HL-60 (cell line): ENCODE measurements at regions not wholly inside any gene's neighbourhood (a gene's known extent, or its start where the extent isn't known, plus 50 kb on each side); places are given as distances from the start of the nearest gene placed in this dataset.

Experiments
- DNase-seq, 2 experiments: peaks; one replicate each; pipeline ENCODE4 v3.0.0-alpha.2; 2010 to 2020; ENCODE audit warnings: low read depth in 1 of 2, low spot score in 1 of 2
- H3K27ac ChIP-seq: fragments of 250-450 bp; sonication (Bioruptor Pico); replicated peaks from 2 replicates; pipeline ENCODE4 v1.5.1; 2020; ENCODE audit warnings: mild to moderate bottlenecking, moderate library complexity
- H3K27me3 ChIP-seq: fragments of 250-450 bp; sonication (Bioruptor Pico); 2 replicates; pipeline ENCODE4 v1.5.1; 2021; ENCODE audit warnings: mild to moderate bottlenecking, moderate library complexity; ENCODE audit not compliant: insufficient read depth, poor library complexity, severe bottlenecking
- H3K4me3 ChIP-seq: replicated peaks from 2 replicates; pipeline ENCODE4 v1.5.1; 2011; ENCODE audit warnings: mild to moderate bottlenecking, control low read depth, low read length; ENCODE audit not compliant: insufficient read depth
- GABPA ChIP-seq: IDR thresholded peaks from 2 replicates; pipeline ENCODE4 v1.6.1; 2012; ENCODE audit warnings: low read depth
- POLR2AphosphoS5 ChIP-seq: IDR thresholded peaks from 2 replicates; pipeline ENCODE4 v1.6.1; 2012; ENCODE audit warnings: low read depth
- SPI1 ChIP-seq: IDR thresholded peaks from 2 replicates; pipeline ENCODE4 v1.6.1; 2012; ENCODE audit warnings: low read depth, mild to moderate bottlenecking, borderline replicate concordance
- TF ChIP-seq, protein P1 (sequence below): IDR thresholded peaks from 2 replicates; pipeline ENCODE4 v1.6.1; 2012; ENCODE audit warnings: low read depth; ENCODE audit not compliant: insufficient replicate concordance
- TF ChIP-seq, protein P2 (sequence below): IDR thresholded peaks from one replicate; pipeline ENCODE4 v1.5.1; 2011; ENCODE audit warnings: low read length, control low read depth, inconsistent platforms; ENCODE audit not compliant: insufficient read depth

DNA sequence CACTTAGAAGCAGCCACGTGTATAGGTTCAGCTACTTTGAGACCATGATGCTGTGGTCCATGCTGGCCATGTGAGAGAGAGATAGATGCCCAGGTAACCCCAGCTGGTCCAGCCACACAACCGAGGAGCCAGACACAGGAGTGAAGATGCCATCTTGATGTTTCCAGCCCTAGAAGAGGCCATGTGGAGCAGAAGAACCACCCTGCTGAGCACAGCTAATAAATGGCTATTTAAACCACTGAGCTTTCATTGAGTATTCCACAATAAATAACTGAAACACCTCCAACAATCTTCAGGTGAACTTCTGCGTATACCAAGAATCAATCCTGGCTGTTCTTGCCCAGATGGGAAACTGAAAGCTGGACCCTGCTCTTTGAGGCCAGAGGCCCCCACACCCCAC is 84.0 kb upstream of the GSC start:
- no peak for DNase-seq
- Histone ChIP-seq H3K27ac (no peak overlapping the region), H3K27me3 (no peaks in the 10 kb centered on the region), H3K4me3 (no peak overlapping the region)
- TF ChIP-seq SPI1 (no peak), POLR2AphosphoS5 (no peak), GABPA (no peak)
- TF ChIP-seq, protein P1, sequence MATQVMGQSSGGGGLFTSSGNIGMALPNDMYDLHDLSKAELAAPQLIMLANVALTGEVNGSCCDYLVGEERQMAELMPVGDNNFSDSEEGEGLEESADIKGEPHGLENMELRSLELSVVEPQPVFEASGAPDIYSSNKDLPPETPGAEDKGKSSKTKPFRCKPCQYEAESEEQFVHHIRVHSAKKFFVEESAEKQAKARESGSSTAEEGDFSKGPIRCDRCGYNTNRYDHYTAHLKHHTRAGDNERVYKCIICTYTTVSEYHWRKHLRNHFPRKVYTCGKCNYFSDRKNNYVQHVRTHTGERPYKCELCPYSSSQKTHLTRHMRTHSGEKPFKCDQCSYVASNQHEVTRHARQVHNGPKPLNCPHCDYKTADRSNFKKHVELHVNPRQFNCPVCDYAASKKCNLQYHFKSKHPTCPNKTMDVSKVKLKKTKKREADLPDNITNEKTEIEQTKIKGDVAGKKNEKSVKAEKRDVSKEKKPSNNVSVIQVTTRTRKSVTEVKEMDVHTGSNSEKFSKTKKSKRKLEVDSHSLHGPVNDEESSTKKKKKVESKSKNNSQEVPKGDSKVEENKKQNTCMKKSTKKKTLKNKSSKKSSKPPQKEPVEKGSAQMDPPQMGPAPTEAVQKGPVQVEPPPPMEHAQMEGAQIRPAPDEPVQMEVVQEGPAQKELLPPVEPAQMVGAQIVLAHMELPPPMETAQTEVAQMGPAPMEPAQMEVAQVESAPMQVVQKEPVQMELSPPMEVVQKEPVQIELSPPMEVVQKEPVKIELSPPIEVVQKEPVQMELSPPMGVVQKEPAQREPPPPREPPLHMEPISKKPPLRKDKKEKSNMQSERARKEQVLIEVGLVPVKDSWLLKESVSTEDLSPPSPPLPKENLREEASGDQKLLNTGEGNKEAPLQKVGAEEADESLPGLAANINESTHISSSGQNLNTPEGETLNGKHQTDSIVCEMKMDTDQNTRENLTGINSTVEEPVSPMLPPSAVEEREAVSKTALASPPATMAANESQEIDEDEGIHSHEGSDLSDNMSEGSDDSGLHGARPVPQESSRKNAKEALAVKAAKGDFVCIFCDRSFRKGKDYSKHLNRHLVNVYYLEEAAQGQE, result no peak
- TF ChIP-seq, protein P2, sequence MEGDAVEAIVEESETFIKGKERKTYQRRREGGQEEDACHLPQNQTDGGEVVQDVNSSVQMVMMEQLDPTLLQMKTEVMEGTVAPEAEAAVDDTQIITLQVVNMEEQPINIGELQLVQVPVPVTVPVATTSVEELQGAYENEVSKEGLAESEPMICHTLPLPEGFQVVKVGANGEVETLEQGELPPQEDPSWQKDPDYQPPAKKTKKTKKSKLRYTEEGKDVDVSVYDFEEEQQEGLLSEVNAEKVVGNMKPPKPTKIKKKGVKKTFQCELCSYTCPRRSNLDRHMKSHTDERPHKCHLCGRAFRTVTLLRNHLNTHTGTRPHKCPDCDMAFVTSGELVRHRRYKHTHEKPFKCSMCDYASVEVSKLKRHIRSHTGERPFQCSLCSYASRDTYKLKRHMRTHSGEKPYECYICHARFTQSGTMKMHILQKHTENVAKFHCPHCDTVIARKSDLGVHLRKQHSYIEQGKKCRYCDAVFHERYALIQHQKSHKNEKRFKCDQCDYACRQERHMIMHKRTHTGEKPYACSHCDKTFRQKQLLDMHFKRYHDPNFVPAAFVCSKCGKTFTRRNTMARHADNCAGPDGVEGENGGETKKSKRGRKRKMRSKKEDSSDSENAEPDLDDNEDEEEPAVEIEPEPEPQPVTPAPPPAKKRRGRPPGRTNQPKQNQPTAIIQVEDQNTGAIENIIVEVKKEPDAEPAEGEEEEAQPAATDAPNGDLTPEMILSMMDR, result no peak

DNA sequence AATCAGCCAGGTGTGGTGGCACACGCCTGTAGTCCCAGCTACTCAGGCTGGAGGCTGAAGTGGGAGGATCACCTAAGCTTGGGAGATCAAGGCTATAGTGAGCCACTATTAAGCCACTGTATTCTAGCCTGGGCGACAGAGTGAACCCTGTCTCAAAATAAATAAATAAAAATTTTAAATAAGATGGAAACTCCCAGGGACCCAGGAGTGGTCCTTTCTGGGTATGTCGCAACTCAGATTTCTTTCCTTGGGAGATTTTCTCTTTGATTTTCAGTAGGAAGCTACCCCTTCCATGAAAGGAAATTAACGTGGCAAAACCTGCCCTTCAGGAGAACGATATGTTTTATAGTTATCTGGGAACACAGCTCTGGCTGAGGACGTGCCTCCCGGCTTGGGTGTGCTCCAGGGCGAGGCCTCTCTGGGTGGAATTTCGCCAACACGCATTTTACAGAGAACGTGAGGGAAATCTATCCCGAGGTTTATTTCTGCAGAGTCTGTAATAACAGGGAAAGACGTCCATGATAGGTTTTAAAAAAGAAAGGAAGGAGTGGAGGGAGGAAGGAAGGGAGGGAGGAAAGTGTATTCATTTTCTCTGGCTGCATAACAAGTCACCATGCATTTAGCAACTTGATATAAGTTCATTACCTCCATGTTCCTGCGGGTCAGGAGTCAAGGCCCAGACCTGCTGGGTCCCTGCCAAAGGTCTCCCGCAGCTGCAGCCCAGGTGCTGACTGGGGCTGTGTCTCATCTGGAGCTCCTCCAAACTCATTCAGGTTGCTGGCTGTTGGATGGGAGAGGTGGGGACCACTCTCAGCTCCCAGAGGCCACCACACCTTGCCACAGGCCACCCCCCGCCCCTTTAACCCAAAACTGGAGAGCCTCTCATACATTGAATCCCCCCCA is 80.6 kb upstream of the GSC start:
- no peak overlapping the region for H3K4me3 ChIP-seq
- no peak for TF ChIP-seq GABPA
- no peak for TF ChIP-seq SPI1
- no peak for TF ChIP-seq POLR2AphosphoS5
- TF ChIP-seq, protein P1, result no peak
- TF ChIP-seq, protein P2, result no peak
- no peak overlapping the region for H3K27ac ChIP-seq
- H3K27me3 ChIP-seq, result no peaks in the 10 kb centered on the region
- no peak for DNase-seq

DNA sequence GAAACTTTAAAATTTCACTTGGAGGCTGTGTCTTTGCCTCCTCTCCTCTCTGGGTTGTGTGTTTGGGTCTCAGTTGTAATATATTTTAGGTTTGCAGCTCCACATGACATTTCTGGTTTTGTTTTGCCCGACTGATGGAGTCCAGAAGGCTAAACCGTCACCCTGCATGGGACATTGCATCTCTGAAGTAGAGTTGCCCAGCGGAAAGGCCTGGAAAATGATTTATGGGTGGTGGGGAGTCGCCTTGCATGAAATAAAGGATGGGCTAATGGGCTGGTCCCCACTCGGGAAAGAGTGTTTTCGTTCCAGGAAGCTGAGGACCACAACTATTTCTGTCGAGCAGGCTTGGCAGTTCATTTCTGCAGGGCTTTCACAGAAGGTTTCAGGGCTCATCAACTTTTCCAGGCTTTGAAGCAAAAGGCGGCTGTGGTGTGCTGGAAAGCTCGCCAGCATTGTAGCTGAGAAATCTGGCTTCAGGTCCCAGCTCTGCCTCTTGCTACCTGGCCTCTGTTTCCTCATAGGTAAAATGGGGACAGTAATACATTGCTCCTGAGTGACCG is 74.8 kb upstream of the GSC start:
- no peak overlapping the region for H3K27ac ChIP-seq
- H3K27me3 ChIP-seq, result no peaks in the 10 kb centered on the region
- DNase-seq, result no peak
- no peak overlapping the region for H3K4me3 ChIP-seq
- TF ChIP-seq, protein P2, result no peak
- TF ChIP-seq GABPA, result no peak
- no peak for TF ChIP-seq SPI1
- TF ChIP-seq, protein P1, result no peak
- TF ChIP-seq POLR2AphosphoS5, result no peak
